ENCODE measurements at regions not wholly inside any gene's neighbourhood (a gene's known extent, or its start where the extent isn't known, plus 50 kb on each side); places are given as distances from the start of the nearest gene placed in this dataset.

- BruUV-seq (replicated peaks), result no TSS peak
- no peaks in the 10 kb centered on the region for H3K36me3 ChIP-seq (ENCODE audit: insufficient read depth, low read length, poor library complexity, severe bottlenecking)
- no peak overlapping the region for H3K27ac ChIP-seq (ENCODE audit: low read depth, low read length, poor library complexity, severe bottlenecking)
- H3K27me3 ChIP-seq (replicated peaks; ENCODE audit: insufficient read depth, low read depth, low read length, poor library complexity), result peaks cover 7% of the 10 kb centered on the region
- POLR2A ChIA-PET (ENCODE audit: low non-redundant PET), result no interaction called here
- CTCF ChIA-PET, result no interaction called here
- H3K4me1 ChIP-seq (ENCODE audit: insufficient read depth, low read length, poor library complexity, severe bottlenecking), result no peaks in the 10 kb centered on the region
- no peak for TF ChIP-seq EZH2 (IDR thresholded peaks at IDR 0.05; ENCODE audit: borderline replicate concordance, low read depth, low read length, poor library complexity, severe bottlenecking)
- TF ChIP-seq, protein P1, sequence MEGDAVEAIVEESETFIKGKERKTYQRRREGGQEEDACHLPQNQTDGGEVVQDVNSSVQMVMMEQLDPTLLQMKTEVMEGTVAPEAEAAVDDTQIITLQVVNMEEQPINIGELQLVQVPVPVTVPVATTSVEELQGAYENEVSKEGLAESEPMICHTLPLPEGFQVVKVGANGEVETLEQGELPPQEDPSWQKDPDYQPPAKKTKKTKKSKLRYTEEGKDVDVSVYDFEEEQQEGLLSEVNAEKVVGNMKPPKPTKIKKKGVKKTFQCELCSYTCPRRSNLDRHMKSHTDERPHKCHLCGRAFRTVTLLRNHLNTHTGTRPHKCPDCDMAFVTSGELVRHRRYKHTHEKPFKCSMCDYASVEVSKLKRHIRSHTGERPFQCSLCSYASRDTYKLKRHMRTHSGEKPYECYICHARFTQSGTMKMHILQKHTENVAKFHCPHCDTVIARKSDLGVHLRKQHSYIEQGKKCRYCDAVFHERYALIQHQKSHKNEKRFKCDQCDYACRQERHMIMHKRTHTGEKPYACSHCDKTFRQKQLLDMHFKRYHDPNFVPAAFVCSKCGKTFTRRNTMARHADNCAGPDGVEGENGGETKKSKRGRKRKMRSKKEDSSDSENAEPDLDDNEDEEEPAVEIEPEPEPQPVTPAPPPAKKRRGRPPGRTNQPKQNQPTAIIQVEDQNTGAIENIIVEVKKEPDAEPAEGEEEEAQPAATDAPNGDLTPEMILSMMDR (conservative IDR thresholded peaks at IDR 0.05; ENCODE audit: low read depth, low read length), result no peak
- H3K4me3 ChIP-seq (ENCODE audit: low read depth, low read length, poor library complexity, severe bottlenecking), result no peak overlapping the region
- no peak for DNase-seq (ENCODE audit: low spot score)
- intact Hi-C loops (cut with micrococcal nuclease; ENCODE audit: unreplicated experiment), result no loop called here
- H3K9me3 ChIP-seq (ENCODE audit: low read depth, low read length, poor library complexity, severe bottlenecking), result peaks cover 4% of the 10 kb centered on the region
These were observed 148.6 kb upstream of the VASH1 start for GRCh38 chr14:76612654-76613053.

- H3K27me3 ChIP-seq (replicated peaks; ENCODE audit: insufficient read depth, low read depth, low read length, poor library complexity), result peaks cover 7% of the 10 kb centered on the region
- intact Hi-C loops (cut with micrococcal nuclease; ENCODE audit: unreplicated experiment), result no loop called here
- no peak overlapping the region for H3K27ac ChIP-seq (ENCODE audit: low read depth, low read length, poor library complexity, severe bottlenecking)
- no TSS peak for BruUV-seq (replicated peaks)
- ChIA-PET CTCF (no interaction called here), POLR2A (ENCODE audit: low non-redundant PET) (no interaction called here)
- no peaks in the 10 kb centered on the region for H3K4me1 ChIP-seq (ENCODE audit: insufficient read depth, low read length, poor library complexity, severe bottlenecking)
- H3K36me3 ChIP-seq (ENCODE audit: insufficient read depth, low read length, poor library complexity, severe bottlenecking), result no peaks in the 10 kb centered on the region
- no peak for DNase-seq (ENCODE audit: low spot score)
- no peak overlapping the region for H3K4me3 ChIP-seq (ENCODE audit: low read depth, low read length, poor library complexity, severe bottlenecking)
- TF ChIP-seq, protein P1 (conservative IDR thresholded peaks at IDR 0.05; ENCODE audit: low read depth, low read length), result no peak
- no peak for TF ChIP-seq EZH2 (IDR thresholded peaks at IDR 0.05; ENCODE audit: borderline replicate concordance, low read depth, low read length, poor library complexity, severe bottlenecking)
- H3K9me3 ChIP-seq (ENCODE audit: low read depth, low read length, poor library complexity, severe bottlenecking), result peaks cover 4% of the 10 kb centered on the region
These were observed 147.7 kb upstream of the VASH1 start for GRCh38 chr14:76613616-76614015.

DNA sequence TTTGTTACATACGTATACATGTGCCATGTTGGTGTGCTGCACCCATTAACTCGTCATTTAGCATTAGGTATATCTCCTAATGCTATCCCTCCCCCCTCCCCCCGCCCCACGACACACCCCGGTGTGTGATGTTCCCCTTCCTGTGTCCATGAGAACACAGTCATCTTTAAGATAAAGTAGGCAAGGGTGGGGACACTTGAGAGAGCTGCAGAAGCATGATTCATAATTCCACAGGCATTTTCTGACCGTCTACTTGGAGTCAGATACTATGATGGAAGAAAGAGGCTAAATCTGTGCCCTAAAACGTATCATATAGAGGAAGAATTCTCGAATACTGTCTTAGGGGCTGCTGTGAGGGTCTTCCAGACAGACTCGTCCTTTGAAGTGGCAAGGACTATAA is 145.9 kb upstream of the VASH1 start:
- no peak for DNase-seq (ENCODE audit: low spot score)
- no peaks in the 10 kb centered on the region for H3K36me3 ChIP-seq (ENCODE audit: insufficient read depth, low read length, poor library complexity, severe bottlenecking)
- TF ChIP-seq, protein P1 (conservative IDR thresholded peaks at IDR 0.05; ENCODE audit: low read depth, low read length), result no peak
- TF ChIP-seq EZH2 (IDR thresholded peaks at IDR 0.05; ENCODE audit: borderline replicate concordance, low read depth, low read length, poor library complexity, severe bottlenecking), result no peak
- CTCF ChIA-PET, result no interaction called here
- H3K9me3 ChIP-seq (ENCODE audit: low read depth, low read length, poor library complexity, severe bottlenecking), result peaks cover 4% of the 10 kb centered on the region
- POLR2A ChIA-PET (ENCODE audit: low non-redundant PET), result no interaction called here
- intact Hi-C loops (cut with micrococcal nuclease; ENCODE audit: unreplicated experiment), result no loop called here
- H3K4me1 ChIP-seq (ENCODE audit: insufficient read depth, low read length, poor library complexity, severe bottlenecking), result no peaks in the 10 kb centered on the region
- H3K27ac ChIP-seq (ENCODE audit: low read depth, low read length, poor library complexity, severe bottlenecking), result no peak overlapping the region
- H3K27me3 ChIP-seq (replicated peaks; ENCODE audit: insufficient read depth, low read depth, low read length, poor library complexity), result peaks cover 7% of the 10 kb centered on the region
- BruUV-seq (replicated peaks), result no TSS peak
- H3K4me3 ChIP-seq (ENCODE audit: low read depth, low read length, poor library complexity, severe bottlenecking), result no peak overlapping the region
